HG03378 (cell line): ENCODE measurements at regions not wholly inside any gene's neighbourhood (a gene's known extent, or its start where the extent isn't known, plus 50 kb on each side); places are given as distances from the start of the nearest gene placed in this dataset.
"Not testable (repeated sequence)": the region's sequence is repeated elsewhere in the genome, so short reads cannot be mapped to it uniquely, and the experiment has no call there.

Experiments used
- ATAC-seq: cut with Tn5 transposase; IDR thresholded peaks from one replicate; pipeline ENCODE4 v1.9.1; 2021; ENCODE audit warnings: mild to moderate bottlenecking, moderate library complexity; ENCODE audit not compliant: unreplicated experiment

- no peak for ATAC-seq
Observed at GRCh38 chr12:60231303-60231702, 635.5 kb downstream of the SLC16A7 start.

GRCh38 chr12:60231976-60232907 is 636.4 kb downstream of the SLC16A7 start:
- no peak for ATAC-seq

GRCh38 chr12:60234611-60235195 is 638.9 kb downstream of the SLC16A7 start:
- ATAC-seq: not testable (repeated sequence)

- ATAC-seq: no peak
Observed at GRCh38 chr12:60235261-60235660, 639.4 kb downstream of the SLC16A7 start.

- not testable (repeated sequence) for ATAC-seq
Observed at GRCh38 chr12:60236416-60236815, 640.6 kb downstream of the SLC16A7 start.

DNA sequence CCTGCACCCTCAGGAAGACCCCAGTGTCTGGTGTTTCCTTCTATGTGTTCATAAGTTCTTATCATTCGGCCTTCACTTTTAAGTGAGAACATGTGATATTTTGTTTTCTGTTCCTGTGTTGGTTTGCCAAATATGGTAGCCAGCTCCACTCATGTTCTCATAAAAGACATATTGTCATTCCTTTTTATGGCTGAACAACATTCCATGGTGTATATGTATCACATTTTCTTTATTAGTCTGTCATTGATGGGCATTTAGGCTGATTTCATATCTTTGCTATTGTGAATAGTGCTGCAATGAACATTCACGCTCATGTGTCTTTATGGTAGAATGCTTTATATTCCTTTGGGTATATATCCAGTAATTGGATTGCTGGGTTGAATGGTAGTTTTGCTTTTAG is 645.1 kb downstream of the SLC16A7 start:
- ATAC-seq: no peak

- no peak for ATAC-seq
Observed at GRCh38 chr12:60251091-60251490, 655.3 kb downstream of the SLC16A7 start.

GRCh38 chr12:60252359-60253096 is 656.7 kb downstream of the SLC16A7 start:
- ATAC-seq: no peak

DNA sequence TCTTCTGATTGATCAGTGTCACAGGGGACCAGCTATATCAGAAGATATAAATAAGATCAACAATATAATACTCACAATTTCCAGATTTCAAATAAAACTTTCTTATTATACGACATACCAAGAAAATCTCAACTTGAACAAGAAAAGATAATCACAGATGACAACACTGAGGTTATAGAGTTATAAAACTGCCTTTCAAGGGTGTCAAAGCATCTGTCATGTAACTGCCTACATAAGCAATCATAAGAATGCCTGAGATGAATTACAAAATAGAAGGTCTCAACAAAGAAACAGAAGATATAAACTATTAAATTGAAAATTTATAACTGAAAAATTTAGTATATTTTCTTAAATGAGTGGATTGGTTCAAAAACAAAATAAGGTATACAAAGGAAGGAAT is 659.2 kb downstream of the SLC16A7 start:
- no peak for ATAC-seq

- no peak for ATAC-seq
Observed at GRCh38 chr12:60257063-60257462, 661.2 kb downstream of the SLC16A7 start.

DNA sequence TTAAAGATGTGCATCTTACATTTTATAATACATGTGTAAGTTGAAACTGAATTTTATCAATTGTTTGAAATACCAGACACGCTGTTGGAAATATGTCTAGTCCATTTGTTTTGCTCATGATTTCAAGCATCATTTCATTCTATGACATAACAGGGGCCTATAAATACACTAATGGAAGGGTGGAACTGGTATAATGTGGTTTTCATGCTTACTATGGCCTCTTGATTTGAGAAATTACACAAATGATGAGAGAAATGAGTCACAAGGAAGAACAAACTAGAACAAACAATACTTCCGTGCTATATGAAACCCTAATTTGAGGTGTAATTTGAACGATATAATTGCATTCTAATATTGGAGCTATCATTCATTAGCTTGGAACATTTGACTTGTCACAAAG is 663.4 kb downstream of the SLC16A7 start:
- ATAC-seq: no peak

DNA sequence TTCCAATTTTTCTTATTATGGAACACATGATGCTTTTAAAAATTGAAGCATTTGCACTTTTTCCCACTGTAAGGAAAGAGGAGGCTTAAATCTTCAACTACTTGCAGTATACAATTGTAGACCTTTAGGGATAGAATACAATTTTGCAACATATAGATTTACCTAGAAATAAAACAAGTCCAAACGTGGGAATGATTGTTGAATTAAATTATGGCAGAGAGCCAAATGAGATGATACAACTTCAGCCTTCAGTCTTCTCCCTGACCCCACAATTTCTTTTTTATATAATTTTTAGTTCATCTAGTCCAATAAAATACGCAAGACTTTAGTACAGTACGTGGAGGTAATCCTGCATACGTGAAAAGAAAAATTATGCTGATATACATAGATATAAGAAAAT is 666.5 kb downstream of the SLC16A7 start:
- no peak for ATAC-seq

DNA sequence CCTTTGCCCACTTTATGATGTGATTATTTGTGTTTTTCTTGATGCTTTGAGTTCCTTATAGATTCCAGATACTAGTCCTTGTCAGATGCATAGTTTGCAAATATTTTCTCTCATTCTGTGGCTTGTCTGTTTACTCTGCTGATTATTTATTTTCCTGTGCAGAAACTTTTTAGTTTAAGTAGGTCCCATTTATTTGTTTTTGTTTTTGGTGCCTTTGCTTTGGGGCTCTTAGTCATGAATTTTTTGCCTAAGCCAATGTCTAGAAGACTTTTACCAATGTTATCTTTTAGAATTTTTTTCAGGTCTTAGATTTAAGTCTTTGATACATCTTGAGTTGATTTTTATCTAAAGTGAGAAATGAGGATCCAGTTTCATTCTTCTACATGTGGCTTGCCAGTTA is 667.3 kb downstream of the SLC16A7 start:
- ATAC-seq: no peak

DNA sequence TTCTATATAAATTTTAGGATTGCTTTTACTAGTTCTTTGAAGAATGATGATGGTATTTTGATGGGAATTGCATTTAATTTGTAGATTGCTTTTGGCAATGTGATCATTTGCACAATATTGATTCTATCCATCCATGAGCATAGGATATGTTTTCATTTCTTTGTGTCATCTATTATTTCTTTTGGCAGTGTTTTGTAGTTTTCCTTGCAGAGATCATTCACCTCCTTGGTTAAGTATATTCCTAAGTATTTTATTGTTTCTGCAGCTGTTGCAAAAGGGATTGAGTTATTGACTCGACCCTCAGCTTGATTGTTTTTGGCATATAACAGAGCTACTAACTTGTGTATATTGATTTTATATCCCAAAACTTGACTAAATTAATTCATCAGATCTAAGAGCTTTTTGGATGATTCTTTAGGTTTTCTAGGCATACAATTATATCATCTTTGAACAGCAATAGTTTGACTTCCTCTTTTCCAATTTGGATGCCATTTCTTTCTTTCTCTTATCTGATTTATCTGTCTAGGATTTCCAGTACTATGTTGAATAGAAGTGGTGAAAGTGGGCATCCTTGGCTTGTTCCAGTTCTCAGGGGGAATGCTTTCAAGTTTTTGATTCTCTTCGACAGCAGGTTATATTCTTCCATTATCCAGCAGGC is 668.1 kb downstream of the SLC16A7 start:
- no peak for ATAC-seq

DNA sequence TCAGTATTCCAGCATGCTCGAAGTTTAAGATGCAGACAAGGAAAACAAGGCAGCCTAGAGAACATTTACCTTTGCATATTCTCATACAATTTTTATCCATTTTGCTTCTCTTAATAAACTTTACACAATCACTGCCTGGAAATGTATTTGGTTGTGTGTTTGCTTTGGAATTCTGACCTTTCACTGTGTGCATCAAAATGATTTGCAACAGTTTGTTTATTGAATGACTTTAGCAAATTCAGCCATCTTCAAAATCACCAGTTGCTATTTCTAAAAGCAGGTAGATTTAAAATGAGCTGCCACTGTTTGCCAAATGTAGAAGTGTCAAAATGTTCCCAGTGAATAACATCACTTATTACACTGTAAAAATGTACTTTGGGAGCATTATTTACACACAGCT is 669.9 kb downstream of the SLC16A7 start:
- ATAC-seq: no peak

DNA sequence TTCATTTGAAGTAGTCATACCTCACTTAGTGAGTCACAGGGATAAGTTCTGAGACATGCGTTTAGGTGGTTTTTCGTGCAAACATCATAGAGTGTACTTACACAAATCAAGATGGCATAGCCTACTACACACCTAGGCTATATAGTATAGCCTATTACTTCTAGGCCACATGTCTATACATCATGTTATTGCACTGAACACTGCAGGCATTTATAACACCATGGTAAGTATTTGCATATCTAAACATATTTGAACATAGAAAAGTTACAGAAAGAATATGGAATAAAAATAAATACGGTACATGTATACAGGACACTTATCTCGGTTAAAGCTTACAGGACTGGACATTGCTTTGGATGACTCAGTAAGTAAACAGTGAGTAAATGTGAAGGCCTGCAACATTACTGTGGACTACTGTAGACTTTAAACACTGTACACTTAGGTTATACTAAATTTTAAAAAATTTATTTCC is 670.6 kb downstream of the SLC16A7 start:
- ATAC-seq: no peak

DNA sequence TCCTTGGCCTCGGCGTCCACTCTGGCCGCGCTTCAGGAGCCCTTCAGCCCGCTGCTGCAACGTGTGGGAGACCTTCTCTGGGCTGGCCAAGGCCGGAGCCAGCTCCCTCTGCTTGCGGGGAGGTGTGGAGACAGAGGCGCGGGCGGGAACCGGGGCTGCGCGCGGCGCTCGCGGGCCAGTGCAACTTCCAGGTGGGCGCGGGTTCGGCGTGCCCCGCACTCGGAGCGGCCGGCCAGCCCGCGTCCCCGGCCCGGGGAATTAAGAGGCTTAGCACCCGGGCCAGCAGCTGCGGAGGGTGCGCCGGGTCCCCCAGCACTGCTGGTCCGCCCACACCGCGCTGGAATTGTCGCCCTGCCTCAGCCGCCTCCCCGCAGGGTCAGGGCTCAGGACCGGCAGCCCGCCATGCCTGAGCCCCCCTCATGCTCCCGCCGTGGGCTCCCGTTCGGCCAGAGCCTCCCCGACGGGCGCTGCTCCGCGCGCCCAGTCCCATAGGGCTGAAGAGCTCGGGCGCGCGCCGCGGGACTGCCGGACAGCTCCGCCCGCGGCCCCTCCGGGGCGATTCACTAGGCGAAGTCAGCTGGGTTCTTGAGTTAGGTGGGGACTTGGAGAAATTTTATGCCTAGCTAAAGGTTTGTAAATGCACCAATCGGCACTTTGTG is 673.9 kb downstream of the SLC16A7 start:
- ATAC-seq: no peak

DNA sequence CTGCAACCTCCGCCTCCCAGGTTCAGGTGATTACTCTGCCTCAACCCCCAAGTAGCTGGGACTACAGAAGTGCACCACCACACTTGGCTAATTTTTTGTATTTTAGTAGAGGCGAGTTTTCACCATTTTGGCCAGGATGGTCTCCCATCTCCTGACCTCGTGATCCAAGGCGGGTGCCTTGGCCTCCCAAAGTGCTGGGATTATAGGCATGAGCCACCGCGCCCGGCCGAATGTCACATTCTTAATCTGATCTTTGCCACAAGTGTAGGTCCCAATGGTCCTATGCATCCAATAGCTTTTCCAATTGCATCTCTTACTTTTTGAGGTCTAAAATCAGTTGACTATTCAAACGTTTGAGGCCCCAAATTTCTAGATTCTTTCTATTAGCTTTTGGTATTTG is 676.0 kb downstream of the SLC16A7 start:
- no peak for ATAC-seq

DNA sequence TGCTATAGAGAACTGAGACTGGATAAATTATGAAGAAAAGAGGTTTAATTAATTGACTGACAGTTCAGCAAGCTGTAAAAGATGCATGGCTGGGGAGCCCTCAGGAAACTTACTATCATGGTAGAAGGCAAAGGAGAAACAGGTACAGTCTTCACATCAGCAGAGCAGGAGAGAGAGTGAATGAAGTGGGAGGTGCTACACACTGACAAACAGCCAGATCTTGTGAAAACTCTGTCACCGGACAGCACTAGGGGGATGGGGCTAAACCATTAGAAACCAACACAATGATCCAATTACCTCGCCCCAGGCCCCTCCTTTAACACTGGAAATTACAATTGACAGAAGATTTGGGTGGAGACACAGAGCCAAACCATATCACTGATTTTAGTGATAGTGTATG is 682.4 kb downstream of the SLC16A7 start:
- no peak for ATAC-seq

GRCh38 chr12:60279221-60279620 is 683.4 kb downstream of the SLC16A7 start:
- no peak for ATAC-seq

GRCh38 chr12:60281522-60281921 is 685.7 kb downstream of the SLC16A7 start:
- ATAC-seq: no peak
